ENCODE measurements at regions not wholly inside any gene's neighbourhood (a gene's known extent, or its start where the extent isn't known, plus 50 kb on each side); places are given as distances from the start of the nearest gene placed in this dataset.

- peak overlapping the region; percentile 31 for H3K27ac ChIP-seq (ENCODE audit: low read depth, low read length, poor library complexity, severe bottlenecking)
- no peaks in the 10 kb centered on the region for H3K36me3 ChIP-seq (ENCODE audit: insufficient read depth, low read length, poor library complexity, severe bottlenecking)
- DNase-seq (ENCODE audit: low spot score): no peak
- POLR2A ChIA-PET (ENCODE audit: low non-redundant PET): no interaction called here
- CTCF ChIA-PET: no interaction called here
- H3K4me1 ChIP-seq (ENCODE audit: insufficient read depth, low read length, poor library complexity, severe bottlenecking): peaks cover 32% of the 10 kb centered on the region
- intact Hi-C loops (cut with micrococcal nuclease; ENCODE audit: unreplicated experiment): no loop called here
- no peaks in the 10 kb centered on the region for H3K27me3 ChIP-seq (replicated peaks; ENCODE audit: insufficient read depth, low read depth, low read length, poor library complexity)
- H3K9me3 ChIP-seq (ENCODE audit: low read depth, low read length, poor library complexity, severe bottlenecking): no peaks in the 10 kb centered on the region
- TF ChIP-seq CTCF (conservative IDR thresholded peaks at IDR 0.05; ENCODE audit: low read depth, low read length): no peak
- no peak for TF ChIP-seq EZH2 (IDR thresholded peaks at IDR 0.05; ENCODE audit: borderline replicate concordance, low read depth, low read length, poor library complexity, severe bottlenecking)
- no TSS peak for BruUV-seq (replicated peaks)
- peak overlapping the region; percentile 30 for H3K4me3 ChIP-seq (ENCODE audit: low read depth, low read length, poor library complexity, severe bottlenecking)
Observed at GRCh38 chr13:33548069-33548468, 262.5 kb upstream of the STARD13 start.

DNA sequence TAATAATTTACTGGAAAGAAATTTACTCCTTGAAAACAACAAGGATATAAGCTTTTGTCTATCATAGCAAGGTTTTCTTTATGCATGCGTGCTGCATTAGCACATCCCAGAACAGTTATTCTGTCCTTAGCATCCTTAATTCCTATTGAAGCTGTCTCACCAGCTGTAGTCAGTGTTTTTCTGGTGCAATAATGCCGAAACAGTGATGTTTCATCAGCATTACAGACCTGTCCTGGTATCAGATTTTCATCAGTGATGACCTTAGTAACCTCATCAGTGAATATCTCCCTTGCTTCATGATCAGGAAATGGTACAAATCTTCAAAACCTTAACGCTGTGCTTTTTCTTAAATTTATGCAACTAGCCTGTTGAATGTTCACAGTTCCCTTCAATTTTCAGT, 264.7 kb upstream of the STARD13 start:
- BruUV-seq (replicated peaks): no TSS peak
- intact Hi-C loops (cut with micrococcal nuclease; ENCODE audit: unreplicated experiment): no loop called here
- no peak for DNase-seq (ENCODE audit: low spot score)
- H3K9me3 ChIP-seq (ENCODE audit: low read depth, low read length, poor library complexity, severe bottlenecking): no peaks in the 10 kb centered on the region
- H3K4me3 ChIP-seq (ENCODE audit: low read depth, low read length, poor library complexity, severe bottlenecking): no peak overlapping the region
- CTCF ChIA-PET: no interaction called here
- H3K36me3 ChIP-seq (ENCODE audit: insufficient read depth, low read length, poor library complexity, severe bottlenecking): no peaks in the 10 kb centered on the region
- no peak overlapping the region for H3K27ac ChIP-seq (ENCODE audit: low read depth, low read length, poor library complexity, severe bottlenecking)
- TF ChIP-seq CTCF (conservative IDR thresholded peaks at IDR 0.05; ENCODE audit: low read depth, low read length) (no peak), EZH2 (IDR thresholded peaks at IDR 0.05; ENCODE audit: borderline replicate concordance, low read depth, low read length, poor library complexity, severe bottlenecking) (no peak)
- POLR2A ChIA-PET (ENCODE audit: low non-redundant PET): no interaction called here
- H3K4me1 ChIP-seq (ENCODE audit: insufficient read depth, low read length, poor library complexity, severe bottlenecking): peaks cover 14% of the 10 kb centered on the region
- no peaks in the 10 kb centered on the region for H3K27me3 ChIP-seq (replicated peaks; ENCODE audit: insufficient read depth, low read depth, low read length, poor library complexity)

GRCh38 chr13:33550885-33551284, 265.3 kb upstream of the STARD13 start:
- Histone ChIP-seq H3K36me3 (ENCODE audit: insufficient read depth, low read length, poor library complexity, severe bottlenecking) (no peaks in the 10 kb centered on the region), H3K9me3 (ENCODE audit: low read depth, low read length, poor library complexity, severe bottlenecking) (no peaks in the 10 kb centered on the region), H3K4me1 (ENCODE audit: insufficient read depth, low read length, poor library complexity, severe bottlenecking) (peaks cover 14% of the 10 kb centered on the region), H3K27me3 (replicated peaks; ENCODE audit: insufficient read depth, low read depth, low read length, poor library complexity) (no peaks in the 10 kb centered on the region), H3K4me3 (ENCODE audit: low read depth, low read length, poor library complexity, severe bottlenecking) (no peak overlapping the region), H3K27ac (ENCODE audit: low read depth, low read length, poor library complexity, severe bottlenecking) (no peak overlapping the region)
- POLR2A ChIA-PET (ENCODE audit: low non-redundant PET): no interaction called here
- intact Hi-C loops (cut with micrococcal nuclease; ENCODE audit: unreplicated experiment): no loop called here
- CTCF ChIA-PET: no interaction called here
- TF ChIP-seq CTCF (conservative IDR thresholded peaks at IDR 0.05; ENCODE audit: low read depth, low read length) (no peak), EZH2 (IDR thresholded peaks at IDR 0.05; ENCODE audit: borderline replicate concordance, low read depth, low read length, poor library complexity, severe bottlenecking) (no peak)
- no TSS peak for BruUV-seq (replicated peaks)
- DNase-seq (ENCODE audit: low spot score): no peak
